H1 (cell line): ENCODE measurements at regions not wholly inside any gene's neighbourhood (a gene's known extent, or its start where the extent isn't known, plus 50 kb on each side); places are given as distances from the start of the nearest gene placed in this dataset.

ENCODE experiments used
- CTCF ChIA-PET: fragments of 300-600 bp; sonication (Branson Sonifier 250); formaldehyde crosslinking; loops from one replicate; lab custom pipeline; 2021; ENCODE audit not compliant: partially characterized antibody; lab: Charles Lee
- POLR2A ChIA-PET: fragments of 300-600 bp; sonication (Branson Sonifier 250); formaldehyde crosslinking; loops from one replicate; lab custom pipeline; 2021; ENCODE audit warnings: inconsistent platforms; ENCODE audit not compliant: partially characterized antibody; lab: Charles Lee
- DNase-seq, 2 experiments: peaks; one replicate each; pipeline versions ENCODE4 v3.0.0 to v3.0.0-alpha.2; 2010 to 2022; ENCODE audit warnings: low spot score in 2 of 2, low read depth in 1 of 2, mixed read lengths in 1 of 2
- FAIRE-seq: peaks from 2 replicates; lab custom pipeline; 2011; peaks lifted over from hg19 to GRCh38; lab: Jason Lieb, UNC
- H2AFZ ChIP-seq: 2 replicates; pipeline ENCODE4 v1.8.1; 2012; ENCODE audit warnings: low read length, inconsistent platforms
- H2AK5ac ChIP-seq: 2 replicates; pipeline ENCODE4 v1.6.1; 2013; ENCODE audit warnings: low read depth, low read length
- H2BK120ac ChIP-seq: replicated peaks from 2 replicates; pipeline ENCODE3; 2013; ENCODE audit warnings: low read depth, low read length, inconsistent platforms
- H2BK12ac ChIP-seq: 2 replicates; pipeline ENCODE4 v1.6.1; 2013; ENCODE audit warnings: low read depth, low read length
- H2BK15ac ChIP-seq: 2 replicates; pipeline ENCODE4 v1.6.1; 2013; ENCODE audit warnings: low read length
- H2BK20ac ChIP-seq: 2 replicates; pipeline ENCODE4 v1.6.1; 2013; ENCODE audit warnings: low read length
- H2BK5ac ChIP-seq: 2 replicates; pipeline ENCODE4 v1.6.1; 2013; ENCODE audit warnings: low read depth, low read length
- H3K14ac ChIP-seq: 2 replicates; pipeline ENCODE4 v1.6.1; 2013; ENCODE audit warnings: inconsistent platforms; ENCODE audit not compliant: insufficient read length
- H3K18ac ChIP-seq: 2 replicates; pipeline ENCODE4 v1.6.1; 2013; ENCODE audit warnings: low read length; ENCODE audit errors: extremely low read depth
- H3K23ac ChIP-seq: 2 replicates; pipeline ENCODE4 v1.6.1; 2013; ENCODE audit warnings: inconsistent platforms; ENCODE audit not compliant: insufficient read length
- H3K23me2 ChIP-seq: 2 replicates; pipeline ENCODE4 v1.6.1; 2013; ENCODE audit warnings: low read depth, low read length
- H3K27ac ChIP-seq: 2 replicates; pipeline ENCODE4 v1.6.1; 2011; ENCODE audit warnings: low read depth, low read length, inconsistent platforms
- H3K27me3 ChIP-seq, 4 experiments: replicated peaks in 1 of 4; 1 replicate in 1 of 4; 2 replicates in 3 of 4; pipeline versions ENCODE4 v1.6.1 to v1.8.1; 2011 to 2013; ENCODE audit warnings: low read length in 3 of 4, mild to moderate bottlenecking in 3 of 4, inconsistent platforms in 2 of 4, mixed read lengths in 2 of 4, moderate library complexity in 1 of 4; ENCODE audit not compliant: control insufficient read depth in 3 of 4, insufficient read depth in 3 of 4; ENCODE audit errors: extremely low read depth in 1 of 4
- H3K36me3 ChIP-seq, 4 experiments: 2 replicates each; pipeline versions ENCODE4 v1.6.1 to v1.8.1; 2011 to 2013; ENCODE audit warnings: mild to moderate bottlenecking in 4 of 4, low read length in 3 of 4, moderate library complexity in 2 of 4, control low read depth in 1 of 4, inconsistent platforms in 1 of 4; ENCODE audit not compliant: insufficient read depth in 4 of 4, control insufficient read depth in 2 of 4
- H3K4ac ChIP-seq: replicated peaks from 2 replicates; pipeline ENCODE3; 2013; ENCODE audit warnings: low read length, low read depth, mixed read lengths, inconsistent platforms; ENCODE audit not compliant: insufficient read length
- H3K4me1 ChIP-seq, 4 experiments: replicated peaks in 1 of 4; 1 replicate in 1 of 4; 2 replicates in 3 of 4; pipeline versions ENCODE4 v1.6.1 to v1.8.1; 2011 to 2013; ENCODE audit warnings: low read length in 3 of 4, inconsistent platforms in 2 of 4, mixed read lengths in 1 of 4; ENCODE audit not compliant: insufficient read depth in 4 of 4, control insufficient read depth in 3 of 4
- H3K4me2 ChIP-seq, 2 experiments: 2 replicates each; pipeline versions ENCODE4 v1.6.1 to v1.8.1; 2011 to 2013; ENCODE audit warnings: low read depth in 2 of 2, low read length in 2 of 2, control low read depth in 1 of 2, inconsistent platforms in 1 of 2, mild to moderate bottlenecking in 1 of 2; ENCODE audit not compliant: insufficient read depth in 1 of 2
- H3K4me3 ChIP-seq, 4 experiments: fragments of 200-600, 300-600 bp in 1 of 4; sonication (generic), shearing (Covaris generic), sonication (Bioruptor Twin) in 1 of 4; 2 replicates each; pipeline versions ENCODE4 v1.5.1 to v1.8.1; 2011 to 2016; ENCODE audit warnings: low read length in 4 of 4, low read depth in 3 of 4, control low read depth in 2 of 4, inconsistent platforms in 2 of 4, mild to moderate bottlenecking in 2 of 4, mixed read lengths in 1 of 4, moderate library complexity in 1 of 4; ENCODE audit not compliant: insufficient read depth in 2 of 4; ENCODE audit errors: extremely low read depth in 1 of 4
- H3K56ac ChIP-seq: replicated peaks from 2 replicates; pipeline ENCODE3; 2013; ENCODE audit warnings: low read depth, mild to moderate bottlenecking, mixed read lengths, low read length, inconsistent platforms; ENCODE audit not compliant: insufficient read length
- H3K79me1 ChIP-seq: 2 replicates; pipeline ENCODE4 v1.6.1; 2013; ENCODE audit warnings: low read depth, low read length, control low read depth
- H3K79me2 ChIP-seq, 2 experiments: 2 replicates each; pipeline versions ENCODE4 v1.6.1 to v1.8.1; 2012 to 2013; ENCODE audit warnings: low read length in 2 of 2, mild to moderate bottlenecking in 2 of 2, inconsistent platforms in 1 of 2; ENCODE audit not compliant: insufficient read depth in 2 of 2, control insufficient read depth in 1 of 2
- H3K9ac ChIP-seq, 4 experiments: replicated peaks in 1 of 4; 1 replicate in 1 of 4; 2 replicates in 3 of 4; pipeline versions ENCODE4 v1.6.1 to v1.8.1; 2011 to 2013; ENCODE audit warnings: low read depth in 3 of 4, low read length in 3 of 4, control low read depth in 2 of 4, mild to moderate bottlenecking in 2 of 4, moderate library complexity in 2 of 4, inconsistent platforms in 1 of 4; ENCODE audit errors: extremely low read depth in 1 of 4
- H3K9me3 ChIP-seq, 2 experiments: 2 replicates each; pipeline versions ENCODE4 v1.6.1 to v1.8.1; 2012 to 2013; ENCODE audit warnings: mild to moderate bottlenecking in 2 of 2, moderate library complexity in 2 of 2, control low read depth in 1 of 2, inconsistent platforms in 1 of 2, low read depth in 1 of 2, low read length in 1 of 2, mixed read lengths in 1 of 2; ENCODE audit not compliant: insufficient read depth in 2 of 2
- H4K20me1 ChIP-seq, 2 experiments: replicated peaks in 1 of 2; 2 replicates each; pipeline versions ENCODE3 to v1.8.1; 2011 to 2013; ENCODE audit warnings: inconsistent platforms in 2 of 2, low read length in 2 of 2, mild to moderate bottlenecking in 1 of 2; ENCODE audit not compliant: insufficient read depth in 2 of 2, control insufficient read depth in 1 of 2
- H4K5ac ChIP-seq: 2 replicates; pipeline ENCODE4 v1.6.1; 2013; ENCODE audit warnings: low read length, low read depth, mixed read lengths, inconsistent platforms; ENCODE audit not compliant: insufficient read length
- H4K8ac ChIP-seq: 2 replicates; pipeline ENCODE4 v1.8.0; 2013; ENCODE audit warnings: mild to moderate bottlenecking, moderate library complexity, low read length, inconsistent platforms; ENCODE audit not compliant: insufficient read depth; ENCODE audit errors: extremely low read depth
- H4K91ac ChIP-seq: replicated peaks from 2 replicates; pipeline ENCODE3; 2013; ENCODE audit warnings: low read length, mixed read lengths, inconsistent platforms; ENCODE audit not compliant: insufficient read length
- BCL11A ChIP-seq, 2 experiments: IDR thresholded peaks; one replicate each; pipeline ENCODE4 v1.6.1; 2011; ENCODE audit warnings: low read depth in 2 of 2, low read length in 2 of 2, mild to moderate bottlenecking in 2 of 2
- BRCA1 ChIP-seq: IDR thresholded peaks from 2 replicates; pipeline ENCODE4 v1.6.1; 2012; ENCODE audit warnings: low read depth, low read length, improper control_type of control experiment
- CBX5 ChIP-seq: fragments of 300-800, 300-1000 bp; sonication (generic); IDR thresholded peaks from 2 replicates; pipeline ENCODE4 v1.7.1; 2016; ENCODE audit warnings: antibody characterized with exemption, low read length, low read depth
- CEBPB ChIP-seq: IDR thresholded peaks from 2 replicates; pipeline ENCODE4 v1.6.1; 2012; ENCODE audit warnings: low read depth, low read length
- RXRA ChIP-seq: IDR thresholded peaks from 2 replicates; pipeline ENCODE4 v1.6.1; 2011; ENCODE audit warnings: low read depth, mild to moderate bottlenecking, low read length, moderate library complexity; ENCODE audit not compliant: insufficient read depth
- WGBS, 2 experiments: shearing (Covaris generic) in 1 of 2; methylation state at CpG; one replicate each; pipeline versions ENCODE4 v1.1.6 to v1.1.7; 2013 to 2015; ENCODE audit warnings: low lambda C conversion rate in 2 of 2, mixed read lengths in 2 of 2, inconsistent platforms in 1 of 2, low coverage in 1 of 2, missing lambda C conversion rate in 1 of 2; ENCODE audit not compliant: insufficient replicate concordance in 2 of 2, insufficient coverage in 1 of 2, insufficient read length in 1 of 2; ENCODE audit errors: extremely low coverage in 1 of 2, missing lambda C conversion rate in 1 of 2; 5-methylcytosine and 5-hydroxymethylcytosine counted together

GRCh38 chr3:110897046-110897445 is 174.6 kb upstream of the NECTIN3 start:
- no peak overlapping the region for H2AFZ ChIP-seq
- H3K4ac ChIP-seq: no peak overlapping the region
- peaks cover 0 to 5% of the 10 kb centered on the region in 2 experiments for H4K20me1 ChIP-seq
- no peak overlapping the region for H3K4me3 ChIP-seq
- ChIA-PET POLR2A (interaction anchor here (1.2 kb wide), 1 partner anchor 11 kb away, joined by 4 read pairs; no protein-coding TSS in a partner anchor), CTCF (interaction anchor here (0.7 to 1.8 kb wide), 2 partner anchors 16 to 129 kb away, joined by 3 to 10 read pairs; no protein-coding TSS in a partner anchor)
- FAIRE-seq (no peak), DNase-seq (no peak)
- H3K23me2 ChIP-seq: no peaks in the 10 kb centered on the region; the same call in 1 of the 2 replicates
- no peak overlapping the region for H3K9ac ChIP-seq
- no peak overlapping the region for H3K56ac ChIP-seq
- H2BK20ac ChIP-seq: no peak overlapping the region
- no peak overlapping the region for H4K91ac ChIP-seq
- H3K79me1 ChIP-seq: no peaks in the 10 kb centered on the region
- H4K5ac ChIP-seq: no peak overlapping the region
- H3K14ac ChIP-seq: no peak overlapping the region
- H2AK5ac ChIP-seq: no peak overlapping the region
- H3K4me2 ChIP-seq: no peak overlapping the region
- no peaks in the 10 kb centered on the region for H3K27me3 ChIP-seq
- no peak overlapping the region for H3K23ac ChIP-seq
- no peak overlapping the region for H2BK5ac ChIP-seq
- H2BK12ac ChIP-seq: no peak overlapping the region
- TF ChIP-seq CEBPB: no peak
- no peak for TF ChIP-seq BRCA1
- no peak for TF ChIP-seq RXRA
- TF ChIP-seq BCL11A (IDR thresholded peaks at IDR 0.05; ENCODE audit: low read depth in 2 of 2, low read length in 2 of 2): no peak
- no peak for TF ChIP-seq CBX5
- H3K9me3 ChIP-seq: no peaks in the 10 kb centered on the region
- no peak overlapping the region for H2BK120ac ChIP-seq
- H2BK15ac ChIP-seq: no peak overlapping the region
- H3K27ac ChIP-seq: no peak overlapping the region
- WGBS, 2 experiments: 84% methylated on average over 2 of the region's 2 CpGs; no CpG with 5 or more reads in 1 of the 2 experiments
- H3K4me1 ChIP-seq: no peaks in the 10 kb centered on the region
- H3K36me3 ChIP-seq: peaks cover 2 to 15% (median 4%) of the 10 kb centered on the region in 4 experiments; a peak in 3 of 8 replicates
- H4K8ac ChIP-seq: no peak overlapping the region
- peaks cover 0 to 65% of the 10 kb centered on the region in 2 experiments; a peak in 2 of 4 replicates for H3K79me2 ChIP-seq
- H3K18ac ChIP-seq: no peak overlapping the region
